Spleen (tissue), 11 donors: ENCODE measurements at regions not wholly inside any gene's neighbourhood (a gene's known extent, or its start where the extent isn't known, plus 50 kb on each side); places are given as distances from the start of the nearest gene placed in this dataset.
"Not testable (repeated sequence)": the region's sequence is repeated elsewhere in the genome, so short reads cannot be mapped to it uniquely, and the experiment has no call there.

Source experiments
- DNase-seq: peaks from one replicate; pipeline ENCODE4 v3.0.0-alpha.2; 2020
- H3K27ac ChIP-seq, 8 donors: fragments of 200-600 bp; sonication (generic) in 7 of 8; 1 replicate in 4 of 8; 2 replicates in 4 of 8; pipeline versions ENCODE4 v1.5.0 to v1.8.0; 2016 to 2021; ENCODE audit warnings: inconsistent platforms in 4 of 8, mild to moderate bottlenecking in 4 of 8, moderate library complexity in 1 of 8
- H3K27me3 ChIP-seq, 7 donors: fragments of 200-600 bp; sonication (generic) in 6 of 7; replicated peaks in 1 of 7; 1 replicate in 4 of 7; 2 replicates in 3 of 7; pipeline versions ENCODE4 v1.5.0 to v1.8.0; 2016 to 2021; ENCODE audit warnings: inconsistent platforms in 3 of 7, mild to moderate bottlenecking in 1 of 7
- H3K36me3 ChIP-seq, 6 donors: fragments of 200-600 bp; sonication (generic) in 5 of 6; 1 replicate in 4 of 6; 2 replicates in 2 of 6; pipeline versions ENCODE4 v1.5.0 to v1.8.0; 2016 to 2021; ENCODE audit warnings: inconsistent platforms in 2 of 6
- H3K4me1 ChIP-seq, 6 donors: fragments of 200-600 bp; sonication (generic) in 5 of 6; 1 replicate in 3 of 6; 2 replicates in 3 of 6; pipeline versions ENCODE4 v1.5.0 to v1.8.0; 2016 to 2021; ENCODE audit warnings: inconsistent platforms in 3 of 6
- H3K4me3 ChIP-seq, 8 donors: fragments of 200-600 bp; sonication (generic) in 7 of 8; 1 replicate in 4 of 8; 2 replicates in 4 of 8; pipeline versions ENCODE4 v1.5.0 to v1.8.0; 2016 to 2021; ENCODE audit warnings: inconsistent platforms in 4 of 8, mild to moderate bottlenecking in 4 of 8, moderate library complexity in 2 of 8
- H3K9me3 ChIP-seq, 8 donors: fragments of 200-600 bp; sonication (generic) in 7 of 8; 1 replicate in 4 of 8; 2 replicates in 4 of 8; pipeline versions ENCODE4 v1.5.0 to v1.8.0; 2016 to 2021; ENCODE audit warnings: inconsistent platforms in 4 of 8
- POLR2A ChIP-seq, 3 donors: fragments of 450-650 bp; IDR thresholded peaks; one replicate each; pipeline ENCODE4 v1.5.1; 2017; ENCODE audit warnings: antibody characterized with exemption in 3 of 3, mild to moderate bottlenecking in 1 of 3
- POLR2AphosphoS5 ChIP-seq, 3 donors: sonication (generic); formaldehyde crosslinking; IDR thresholded peaks; one replicate each; pipeline ENCODE4 v1.5.1; 2017; ENCODE audit warnings: antibody characterized with exemption in 3 of 3
- WGBS, 5 donors: extraction: QIAGEN DNeasy Blood & Tissue Kit in 3 of 5; methylation state at CpG; one replicate each; pipeline versions ENCODE4 v1.1.5 to v1.1.7; 2013 to 2018; 5-methylcytosine and 5-hydroxymethylcytosine counted together
- intact Hi-C: fragments of 100-400 bp; cut with DNase I; formaldehyde crosslinking; loops from one replicate; pipeline ENCODE4 v1.15.0; 2023; ENCODE audit warnings: low total_unique reads
- TF ChIP-seq, protein P1 (sequence below), 11 experiments: fragments of 200-600 bp in 7 of 11; fragments of 450-650 bp in 4 of 11; sonication (generic) in 4 of 11; IDR thresholded peaks in 8 of 11; conservative IDR thresholded peaks in 3 of 11; 1 replicate in 7 of 11; 2 replicates in 4 of 11; pipeline versions ENCODE4 v1.4.0 to v1.8.0; 2016 to 2021; ENCODE audit warnings: antibody characterized with exemption in 11 of 11, inconsistent platforms in 4 of 11, mild to moderate bottlenecking in 1 of 11
- donor health status: healthy with polysubstance abuse.
- donor health status: DM: no; HTN: no; CAD: no; lungs with moderate emphysema.
- donor health status: DM: no; HTN: no; CAD: no.
- donor health status: Bipolar disorder and iron deficiency.
- donor health status: healthy.
- donor health status: DM: no; HTN: no; CAD: no.
- donor health status: DM: yes; HTN: yes; CAD: no.

DNA sequence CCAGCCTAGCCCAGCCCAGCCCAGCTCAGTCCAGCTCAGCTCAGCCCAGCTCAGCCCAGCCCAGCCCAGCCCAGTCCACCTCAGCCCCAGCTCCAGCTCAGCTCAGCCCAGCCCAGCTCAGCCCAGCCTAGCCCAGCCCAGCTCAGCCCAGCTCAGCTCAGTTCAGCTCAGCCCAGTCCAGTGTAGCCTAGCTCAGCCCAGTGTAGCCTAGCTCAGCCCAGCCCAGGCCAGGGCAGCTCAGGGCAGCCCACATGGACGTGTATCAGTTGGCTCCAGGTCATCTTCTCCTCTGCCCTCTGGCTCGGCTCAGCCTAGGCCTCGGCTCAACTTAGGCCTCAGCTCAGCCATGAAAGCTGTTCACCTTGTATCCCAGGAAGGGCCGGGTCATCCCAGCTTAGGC, 64.7 kb downstream of the TMEM121 start:
- TF ChIP-seq, protein P1, sequence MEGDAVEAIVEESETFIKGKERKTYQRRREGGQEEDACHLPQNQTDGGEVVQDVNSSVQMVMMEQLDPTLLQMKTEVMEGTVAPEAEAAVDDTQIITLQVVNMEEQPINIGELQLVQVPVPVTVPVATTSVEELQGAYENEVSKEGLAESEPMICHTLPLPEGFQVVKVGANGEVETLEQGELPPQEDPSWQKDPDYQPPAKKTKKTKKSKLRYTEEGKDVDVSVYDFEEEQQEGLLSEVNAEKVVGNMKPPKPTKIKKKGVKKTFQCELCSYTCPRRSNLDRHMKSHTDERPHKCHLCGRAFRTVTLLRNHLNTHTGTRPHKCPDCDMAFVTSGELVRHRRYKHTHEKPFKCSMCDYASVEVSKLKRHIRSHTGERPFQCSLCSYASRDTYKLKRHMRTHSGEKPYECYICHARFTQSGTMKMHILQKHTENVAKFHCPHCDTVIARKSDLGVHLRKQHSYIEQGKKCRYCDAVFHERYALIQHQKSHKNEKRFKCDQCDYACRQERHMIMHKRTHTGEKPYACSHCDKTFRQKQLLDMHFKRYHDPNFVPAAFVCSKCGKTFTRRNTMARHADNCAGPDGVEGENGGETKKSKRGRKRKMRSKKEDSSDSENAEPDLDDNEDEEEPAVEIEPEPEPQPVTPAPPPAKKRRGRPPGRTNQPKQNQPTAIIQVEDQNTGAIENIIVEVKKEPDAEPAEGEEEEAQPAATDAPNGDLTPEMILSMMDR (IDR thresholded peaks at IDR 0.05 in 8 of 11, conservative IDR thresholded peaks at IDR 0.05 in 3 of 11): no peak
- TF ChIP-seq POLR2AphosphoS5 (IDR thresholded peaks at IDR 0.05) (no peak), POLR2A (IDR thresholded peaks at IDR 0.05) (no peak)
- Histone ChIP-seq H3K27me3 (no peaks in the 10 kb centered on the region), H3K9me3 (no peaks in the 10 kb centered on the region), H3K36me3 (no peaks in the 10 kb centered on the region), H3K4me1 (peaks cover 0 to 2% (median 0%) of the 10 kb centered on the region in 6 donors), H3K27ac (no peak overlapping the region), H3K4me3 (no peak overlapping the region)
- intact Hi-C loops: no loop called here
- DNase-seq: peak; percentile 52
- 70 to 100% (median 83%) methylated on average over 3 to 4 of the region's 4 CpGs for WGBS, 5 donors

GRCh38 chr14:105591792-105592341, 65.5 kb downstream of the TMEM121 start:
- H3K4me1 ChIP-seq, H3K36me3 ChIP-seq, H3K4me3 ChIP-seq, H3K9me3 ChIP-seq, H3K27me3 ChIP-seq, intact Hi-C loops, H3K27ac ChIP-seq: not testable (repeated sequence)
- DNase-seq: peak; percentile 60
- 79 to 89% (median 81%) methylated on average over 2 to 27 of the region's 27 CpGs for WGBS, 5 donors

DNA sequence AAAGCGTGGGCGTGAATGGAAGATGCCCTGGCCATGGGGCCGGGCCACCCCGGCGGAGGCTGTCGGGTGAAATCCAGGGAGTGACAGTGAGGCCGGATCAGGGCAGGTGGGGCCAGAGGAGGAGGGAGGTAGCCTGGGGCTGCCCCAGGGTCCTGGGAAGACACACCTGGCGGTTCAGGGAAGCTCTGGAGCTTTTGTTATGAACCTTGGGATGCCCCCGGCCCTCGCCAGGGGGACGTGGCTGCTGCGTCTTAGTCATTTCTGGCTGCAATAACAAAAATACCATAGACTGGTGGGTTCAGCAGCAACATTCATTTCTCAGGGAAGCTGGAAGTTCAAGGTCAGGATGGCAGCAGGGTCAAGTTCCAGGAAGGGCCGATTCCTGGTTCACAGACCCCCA, 66.3 kb downstream of the TMEM121 start:
- WGBS, 5 donors: 72 to 96% (median 88%) methylated on average over 3 to 6 of the region's 13 CpGs
- H3K9me3 ChIP-seq, H3K4me3 ChIP-seq, H3K4me1 ChIP-seq, DNase-seq, H3K36me3 ChIP-seq, H3K27me3 ChIP-seq, H3K27ac ChIP-seq, intact Hi-C loops: not testable (repeated sequence)

- H3K4me1 ChIP-seq, H3K27ac ChIP-seq, intact Hi-C loops, H3K4me3 ChIP-seq, H3K9me3 ChIP-seq, H3K36me3 ChIP-seq, H3K27me3 ChIP-seq: not testable (repeated sequence)
- 78 to 100% (median 94%) methylated on average over 3 to 14 of the region's 21 CpGs; no CpG with 5 or more reads in 1 of the 5 donors for WGBS, 5 donors
- peak; percentile 80 for DNase-seq
These were observed 69.0 kb downstream of the TMEM121 start for GRCh38 chr14:105595346-105595745.

DNA sequence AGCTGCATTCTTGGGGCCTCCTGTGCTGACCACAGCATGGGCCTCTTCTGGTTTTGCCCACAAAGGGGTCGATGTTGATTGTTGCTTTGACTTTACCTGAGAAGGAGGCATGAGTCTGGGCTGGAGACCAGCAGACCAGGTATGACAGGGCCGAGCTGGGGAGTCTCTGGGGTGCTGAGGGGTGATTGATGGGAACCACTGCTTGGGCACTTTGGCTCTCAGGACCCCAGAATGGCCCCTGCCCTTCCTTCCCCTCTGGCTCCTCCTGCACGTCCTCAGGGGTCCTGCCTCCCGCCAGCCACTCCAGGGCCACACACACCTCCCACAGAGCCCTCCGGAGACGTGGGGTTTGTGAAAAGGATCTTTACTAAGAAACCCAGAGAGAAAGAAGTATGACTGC, 70.0 kb downstream of the TMEM121 start:
- H3K27ac ChIP-seq, H3K4me1 ChIP-seq, H3K9me3 ChIP-seq, intact Hi-C loops, H3K27me3 ChIP-seq, H3K4me3 ChIP-seq, H3K36me3 ChIP-seq: not testable (repeated sequence)
- 46 to 82% (median 50%) methylated on average over 5 to 6 of the region's 6 CpGs for WGBS, 5 donors
- peak; percentile 64 for DNase-seq

DNA sequence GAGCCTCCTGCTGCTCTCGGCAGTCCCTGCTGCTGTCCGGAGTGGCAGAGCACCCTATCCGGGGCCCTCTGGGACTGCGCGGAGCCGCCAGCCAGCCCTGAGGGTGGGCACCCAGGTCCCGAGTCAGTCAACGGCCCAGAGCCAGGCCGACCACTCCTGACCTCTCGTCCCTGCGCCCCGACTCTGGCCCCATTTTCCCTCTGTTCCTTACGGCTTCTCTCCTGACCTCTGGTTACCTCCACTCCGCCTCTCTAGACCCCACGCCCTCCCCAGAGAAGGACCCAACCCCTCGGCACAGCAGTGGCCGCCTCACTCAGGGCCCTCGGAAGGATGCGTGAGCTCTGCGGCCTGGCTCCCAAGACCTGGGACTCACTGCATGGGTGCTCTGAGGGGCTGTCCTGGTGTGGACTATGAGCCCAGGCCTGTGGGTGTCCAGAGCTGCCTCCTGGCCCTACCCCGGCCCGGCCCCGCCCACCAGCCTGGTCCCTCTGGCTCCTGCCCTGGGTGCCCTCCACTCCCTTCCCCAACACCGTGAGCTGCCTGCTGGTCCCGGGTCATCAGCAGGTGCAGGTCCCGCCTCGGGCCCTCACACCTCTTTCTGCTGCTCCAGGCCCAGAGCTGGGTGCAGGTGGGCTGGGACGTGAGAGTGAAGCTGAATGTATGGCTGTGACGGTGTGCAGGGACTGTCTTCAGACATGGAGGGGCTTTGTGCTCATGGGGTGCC, 71.8 kb downstream of the TMEM121 start:
- intact Hi-C loops, H3K9me3 ChIP-seq, H3K27ac ChIP-seq, H3K4me1 ChIP-seq, H3K4me3 ChIP-seq, H3K27me3 ChIP-seq, H3K36me3 ChIP-seq: not testable (repeated sequence)
- peak; percentile 70 for DNase-seq
- 91 to 95% (median 93%) methylated on average over 15 to 29 of the region's 29 CpGs for WGBS, 5 donors

DNA sequence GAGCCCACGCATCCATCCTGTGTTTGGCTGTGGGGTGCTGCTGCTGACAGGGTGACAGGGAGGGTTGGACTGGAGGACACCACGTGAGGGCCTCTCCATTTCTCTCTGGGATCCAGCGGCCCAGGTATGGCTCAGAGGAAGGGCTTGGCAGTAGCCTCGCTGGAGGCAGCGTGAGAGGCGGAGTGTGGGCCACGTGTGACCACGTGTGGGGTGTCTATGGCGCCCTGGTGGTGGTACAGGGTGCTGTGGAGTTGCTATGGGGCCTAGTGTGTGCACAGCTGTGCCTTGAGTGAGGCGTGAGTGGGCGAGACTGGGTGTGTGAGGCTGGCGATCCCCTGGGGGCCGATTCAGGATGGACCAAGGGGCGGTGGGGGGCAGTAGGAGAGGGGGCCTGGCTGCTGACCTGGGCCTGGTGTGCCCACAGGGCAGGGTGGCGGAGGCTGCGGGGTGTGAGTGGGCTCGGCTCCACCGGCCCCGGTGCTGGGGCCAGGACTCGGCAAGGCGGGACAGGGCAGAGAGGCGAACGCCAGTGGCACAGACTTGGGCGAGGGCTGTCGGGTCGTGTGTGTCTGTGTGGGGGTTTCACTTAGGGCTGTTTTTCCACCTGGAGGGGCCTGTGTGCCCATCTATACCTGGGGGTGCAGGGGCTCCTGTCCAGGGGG, 72.7 kb downstream of the TMEM121 start:
- peak; percentile 78 for DNase-seq
- 79 to 90% (median 85%) methylated on average over 19 to 25 of the region's 26 CpGs for WGBS, 5 donors
- intact Hi-C loops: not testable (repeated sequence)

DNA sequence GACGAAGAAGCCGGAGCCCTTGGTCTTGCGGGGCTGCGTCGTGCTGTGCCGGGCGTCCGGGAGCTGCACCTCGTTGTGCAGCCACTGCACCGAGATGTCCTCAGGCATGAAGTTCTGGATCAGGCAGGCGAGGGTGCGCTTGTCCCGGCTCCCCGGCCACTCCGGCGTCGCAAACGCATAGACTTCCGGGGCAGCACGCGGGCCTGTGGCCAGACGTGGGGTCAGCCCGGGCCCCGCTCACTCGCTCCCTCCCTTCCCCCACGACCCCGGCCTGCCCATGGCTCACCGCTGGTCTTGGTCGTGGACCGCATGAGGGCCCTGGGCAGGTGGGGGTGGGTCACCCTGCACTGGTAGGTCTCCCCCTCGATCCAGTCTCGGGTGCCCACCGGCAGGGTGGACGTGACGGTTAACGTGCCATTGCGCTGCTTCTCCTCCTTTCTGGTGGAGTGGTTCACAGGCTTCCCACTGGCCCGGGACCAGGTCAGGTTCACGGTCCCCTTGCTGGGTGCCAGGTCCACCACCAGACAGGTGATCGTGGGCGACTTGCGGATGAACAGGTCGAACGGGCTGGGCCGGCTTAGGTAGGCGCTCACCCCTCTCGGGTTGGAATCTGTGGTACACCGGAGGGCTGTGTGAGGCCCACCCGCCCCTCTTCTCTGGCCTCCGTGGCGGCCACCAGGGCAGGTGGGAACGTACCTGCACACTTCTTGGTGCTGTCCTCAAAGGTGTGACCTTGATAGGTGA, 74.0 kb downstream of the TMEM121 start:
- H3K27ac ChIP-seq, H3K9me3 ChIP-seq, H3K4me1 ChIP-seq, intact Hi-C loops, H3K4me3 ChIP-seq, H3K36me3 ChIP-seq, H3K27me3 ChIP-seq: not testable (repeated sequence)
- WGBS, 5 donors: 91 to 97% (median 95%) methylated on average over 22 to 52 of the region's 52 CpGs
- peak; percentile 71 for DNase-seq

More for the DNA sequence above, 72.7 kb downstream of the TMEM121 start:
- H3K4me3 ChIP-seq, H3K4me1 ChIP-seq, H3K27ac ChIP-seq, H3K27me3 ChIP-seq, H3K9me3 ChIP-seq, H3K36me3 ChIP-seq: not testable (repeated sequence)
